ENCODE measurements at regions not wholly inside any gene's neighbourhood (a gene's known extent, or its start where the extent isn't known, plus 50 kb on each side); places are given as distances from the start of the nearest gene placed in this dataset.
A peak's percentile ranks its signal among the peaks of the same experiment; 100 is the strongest.

DNA sequence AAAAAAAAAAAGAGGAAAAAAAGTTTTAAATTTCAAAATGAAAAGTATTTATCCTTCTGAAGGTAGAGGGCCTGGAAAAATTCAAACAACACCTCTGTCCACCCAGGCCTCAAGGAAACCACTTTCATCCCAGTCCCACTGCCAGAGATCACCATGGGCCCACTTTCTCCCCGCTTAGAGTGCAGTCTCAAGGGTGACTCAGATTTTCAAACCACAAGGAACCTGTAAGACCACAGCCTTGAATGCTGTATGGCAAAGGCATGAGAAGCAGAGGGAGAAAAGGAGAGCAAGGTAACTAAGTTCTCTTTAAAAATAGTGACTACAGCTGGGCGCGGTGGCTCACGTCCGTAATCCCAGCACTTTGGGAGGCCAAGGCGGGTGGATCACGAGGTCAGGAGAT lies 87.9 kb upstream of the PACRGL start:
- Histone ChIP-seq H4K91ac (ENCODE audit: insufficient read depth, low read depth, low read length) (no peak overlapping the region), H2BK20ac (ENCODE audit: low read depth, low read length) (no peak overlapping the region), H3K56ac (ENCODE audit: extremely low read depth, insufficient read depth, low read length) (no peak overlapping the region), H2AFZ (replicated peaks; ENCODE audit: low read length, poor library complexity) (no peak overlapping the region), H3K9ac (ENCODE audit: low read depth, low read length) (no peak overlapping the region), H3K27me3 (ENCODE audit: control insufficient read depth, insufficient read depth, low read length) (no peaks in the 10 kb centered on the region), H3K79me1 (ENCODE audit: low read depth in 1 of 2, low read length in 2 of 2) (no peaks in the 10 kb centered on the region), H2BK120ac (ENCODE audit: low read depth, low read length) (no peak overlapping the region), H2BK15ac (ENCODE audit: low read depth, low read length) (no peak overlapping the region), H2AK9ac (replicated peaks; ENCODE audit: low read depth, low read length, poor library complexity) (no peak overlapping the region), H3K9me1 (ENCODE audit: insufficient read depth, low read length) (peaks cover 4% of the 10 kb centered on the region; the same call in 1 of the 2 replicates), H3K4me3 (ENCODE audit: insufficient read depth, low read depth, low read length) (no peak overlapping the region), H4K8ac (ENCODE audit: low read depth in 2 of 2, low read length in 2 of 2) (no peak overlapping the region), H3K9me3 (ENCODE audit: control insufficient read depth, insufficient read depth, low read length) (no peaks in the 10 kb centered on the region), H4K5ac (ENCODE audit: low read depth, low read length) (no peak overlapping the region), H3K14ac (replicated peaks; ENCODE audit: low read depth, low read length) (no peak overlapping the region), H4K20me1 (ENCODE audit: insufficient read depth, low read length) (no peaks in the 10 kb centered on the region), H3K18ac (ENCODE audit: low read depth, low read length) (no peak overlapping the region), H3K4me1 (ENCODE audit: control insufficient read depth, insufficient read depth, low read length) (peaks cover 4% of the 10 kb centered on the region; the same call in 1 of the 2 replicates), H3K23ac (ENCODE audit: low read depth, low read length) (no peak overlapping the region), H3K36me3 (ENCODE audit: control insufficient read depth, insufficient read depth, low read length) (no peaks in the 10 kb centered on the region), H3K4me2 (ENCODE audit: low read depth, low read length) (no peak overlapping the region), H3K4ac (ENCODE audit: low read depth, low read length) (no peak overlapping the region), H3K27ac (ENCODE audit: insufficient read depth, low read length) (no peak overlapping the region), H2AK5ac (ENCODE audit: low read depth, low read length) (no peak overlapping the region), H2BK5ac (ENCODE audit: low read depth, low read length, poor library complexity, severe bottlenecking) (no peak overlapping the region)
- ChIA-PET POLR2A (ENCODE audit: unreplicated experiment) (no interaction called here), CTCF (no interaction called here)
- no TSS peak for BruUV-seq (replicated peaks)
- no peak for ATAC-seq (ENCODE audit: low read depth)
- intact Hi-C loops (cut with micrococcal nuclease) = no loop called here
- peak; percentile 67 for DNase-seq
- in situ Hi-C loops (cut with MboI; ENCODE audit: low sequenced_read_pairs) = no loop called here
- 100% methylated on average over 2 of the region's 7 CpGs; no CpG with 5 or more reads in 1 of the 2 experiments for WGBS, 2 experiments (ENCODE audit: extremely low coverage in 2 of 2, insufficient read length in 1 of 2)
- dilution Hi-C loops (cut with HindIII; ENCODE audit: low sequenced_read_pairs, unreplicated experiment) = no loop called here
- TF ChIP-seq MXI1 (IDR thresholded peaks at IDR 0.05; ENCODE audit: borderline replicate concordance, low read depth, low read length) (no peak), NFE2L2 (IDR thresholded peaks at IDR 0.05; ENCODE audit: low read depth, low read length) (no peak), CHD1 (IDR thresholded peaks at IDR 0.05; ENCODE audit: low read depth, low read length) (no peak), BHLHE40 (IDR thresholded peaks at IDR 0.05; ENCODE audit: low read depth, low read length) (no peak), MAZ (IDR thresholded peaks at IDR 0.05; ENCODE audit: borderline replicate concordance, low read depth, low read length) (no peak), RCOR1 (IDR thresholded peaks at IDR 0.05; ENCODE audit: insufficient replicate concordance, low read length) (no peak), SMC3 (IDR thresholded peaks at IDR 0.05; ENCODE audit: low read depth, low read length) (no peak), RFX5 (IDR thresholded peaks at IDR 0.05; ENCODE audit: low read depth, low read length) (no peak), MAFK (IDR thresholded peaks at IDR 0.05; ENCODE audit: low read depth, low read length) (no peak), RAD21 (IDR thresholded peaks at IDR 0.05; ENCODE audit: low read length) (no peak), FOS (IDR thresholded peaks at IDR 0.05; ENCODE audit: low read depth, low read length) (no peak), POLR2A (IDR thresholded peaks at IDR 0.05; ENCODE audit: low read depth, low read length) (no peak), CEBPB (IDR thresholded peaks at IDR 0.05; ENCODE audit: low read depth, low read length) (no peak)
- TF ChIP-seq, protein P1, sequence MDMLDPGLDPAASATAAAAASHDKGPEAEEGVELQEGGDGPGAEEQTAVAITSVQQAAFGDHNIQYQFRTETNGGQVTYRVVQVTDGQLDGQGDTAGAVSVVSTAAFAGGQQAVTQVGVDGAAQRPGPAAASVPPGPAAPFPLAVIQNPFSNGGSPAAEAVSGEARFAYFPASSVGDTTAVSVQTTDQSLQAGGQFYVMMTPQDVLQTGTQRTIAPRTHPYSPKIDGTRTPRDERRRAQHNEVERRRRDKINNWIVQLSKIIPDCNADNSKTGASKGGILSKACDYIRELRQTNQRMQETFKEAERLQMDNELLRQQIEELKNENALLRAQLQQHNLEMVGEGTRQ (IDR thresholded peaks at IDR 0.05; ENCODE audit: low read depth, low read length) = no peak
- TF ChIP-seq, protein P2, sequence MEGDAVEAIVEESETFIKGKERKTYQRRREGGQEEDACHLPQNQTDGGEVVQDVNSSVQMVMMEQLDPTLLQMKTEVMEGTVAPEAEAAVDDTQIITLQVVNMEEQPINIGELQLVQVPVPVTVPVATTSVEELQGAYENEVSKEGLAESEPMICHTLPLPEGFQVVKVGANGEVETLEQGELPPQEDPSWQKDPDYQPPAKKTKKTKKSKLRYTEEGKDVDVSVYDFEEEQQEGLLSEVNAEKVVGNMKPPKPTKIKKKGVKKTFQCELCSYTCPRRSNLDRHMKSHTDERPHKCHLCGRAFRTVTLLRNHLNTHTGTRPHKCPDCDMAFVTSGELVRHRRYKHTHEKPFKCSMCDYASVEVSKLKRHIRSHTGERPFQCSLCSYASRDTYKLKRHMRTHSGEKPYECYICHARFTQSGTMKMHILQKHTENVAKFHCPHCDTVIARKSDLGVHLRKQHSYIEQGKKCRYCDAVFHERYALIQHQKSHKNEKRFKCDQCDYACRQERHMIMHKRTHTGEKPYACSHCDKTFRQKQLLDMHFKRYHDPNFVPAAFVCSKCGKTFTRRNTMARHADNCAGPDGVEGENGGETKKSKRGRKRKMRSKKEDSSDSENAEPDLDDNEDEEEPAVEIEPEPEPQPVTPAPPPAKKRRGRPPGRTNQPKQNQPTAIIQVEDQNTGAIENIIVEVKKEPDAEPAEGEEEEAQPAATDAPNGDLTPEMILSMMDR (conservative IDR thresholded peaks at IDR 0.05; ENCODE audit: low read depth, low read length) = no peak
- TF ChIP-seq, protein P3, sequence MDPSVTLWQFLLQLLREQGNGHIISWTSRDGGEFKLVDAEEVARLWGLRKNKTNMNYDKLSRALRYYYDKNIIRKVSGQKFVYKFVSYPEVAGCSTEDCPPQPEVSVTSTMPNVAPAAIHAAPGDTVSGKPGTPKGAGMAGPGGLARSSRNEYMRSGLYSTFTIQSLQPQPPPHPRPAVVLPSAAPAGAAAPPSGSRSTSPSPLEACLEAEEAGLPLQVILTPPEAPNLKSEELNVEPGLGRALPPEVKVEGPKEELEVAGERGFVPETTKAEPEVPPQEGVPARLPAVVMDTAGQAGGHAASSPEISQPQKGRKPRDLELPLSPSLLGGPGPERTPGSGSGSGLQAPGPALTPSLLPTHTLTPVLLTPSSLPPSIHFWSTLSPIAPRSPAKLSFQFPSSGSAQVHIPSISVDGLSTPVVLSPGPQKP (IDR thresholded peaks at IDR 0.05; ENCODE audit: borderline replicate concordance, low read depth, low read length) = no peak
